NCI-H526 treated with DMSO at 0.1 percent for 48 hours (cell line): ENCODE measurements at regions not wholly inside any gene's neighbourhood (a gene's known extent, or its start where the extent isn't known, plus 50 kb on each side); places are given as distances from the start of the nearest gene placed in this dataset.
"Not testable (repeated sequence)": the region's sequence is repeated elsewhere in the genome, so short reads cannot be mapped to it uniquely, and the experiment has no call there.

Experiments used
- DNase-seq: peaks from one replicate; lab custom pipeline; 2025; lab: John Stamatoyannopoulos, UW

- DNase-seq, result no peak
Observed at GRCh38 chr2:34547340-34547739, 948.2 kb upstream of the FAM98A start.

- DNase-seq, result no peak
Observed at GRCh38 chr2:34545486-34546136, 946.5 kb upstream of the FAM98A start.

GRCh38 chr2:34534761-34535160 lies 935.7 kb upstream of the FAM98A start:
- DNase-seq, result no peak

GRCh38 chr2:34534341-34534740 lies 935.2 kb upstream of the FAM98A start:
- no peak for DNase-seq

- no peak for DNase-seq
Observed at GRCh38 chr2:34533585-34534183, 934.6 kb upstream of the FAM98A start.

- DNase-seq, result no peak
Observed at GRCh38 chr2:34529965-34530364, 930.9 kb upstream of the FAM98A start.

- no peak for DNase-seq
Observed at GRCh38 chr2:34523958-34524514, 924.9 kb upstream of the FAM98A start.

GRCh38 chr2:34519659-34520058 lies 920.6 kb upstream of the FAM98A start:
- DNase-seq, result no peak

GRCh38 chr2:34498561-34498960 lies 899.5 kb upstream of the FAM98A start:
- no peak for DNase-seq

- not testable (repeated sequence) for DNase-seq
Observed at GRCh38 chr2:34494192-34494591, 895.1 kb upstream of the FAM98A start.

GRCh38 chr2:34492561-34493455 lies 893.7 kb upstream of the FAM98A start:
- DNase-seq, result no peak

- no peak for DNase-seq
Observed at GRCh38 chr2:34486965-34487364, 887.9 kb upstream of the FAM98A start.

- no peak for DNase-seq
Observed at GRCh38 chr2:34481542-34481941, 882.4 kb upstream of the FAM98A start.

GRCh38 chr2:34480366-34480765 lies 881.3 kb upstream of the FAM98A start:
- no peak for DNase-seq

- no peak for DNase-seq
Observed at GRCh38 chr2:34475156-34475555, 876.1 kb upstream of the FAM98A start.

GRCh38 chr2:34474646-34475045 lies 875.5 kb upstream of the FAM98A start:
- DNase-seq, result no peak

GRCh38 chr2:34447097-34447496 lies 848.0 kb upstream of the FAM98A start:
- DNase-seq, result no peak

- no peak for DNase-seq
Observed at GRCh38 chr2:34423301-34423700, 824.2 kb upstream of the FAM98A start.

GRCh38 chr2:34419856-34420255 lies 820.8 kb upstream of the FAM98A start:
- no peak for DNase-seq

GRCh38 chr2:34416856-34417255 lies 817.8 kb upstream of the FAM98A start:
- DNase-seq, result no peak

GRCh38 chr2:34414856-34415255 lies 815.8 kb upstream of the FAM98A start:
- no peak for DNase-seq

- DNase-seq, result no peak
Observed at GRCh38 chr2:34408100-34408499, 809.0 kb upstream of the FAM98A start.

GRCh38 chr2:34403512-34403911 lies 804.4 kb upstream of the FAM98A start:
- no peak for DNase-seq
